Endometrium (tissue), 2 donors: ENCODE measurements at regions not wholly inside any gene's neighbourhood (a gene's known extent, or its start where the extent isn't known, plus 50 kb on each side); places are given as distances from the start of the nearest gene placed in this dataset.

Experiments
- FAIRE-seq: peaks from 2 replicates; lab custom pipeline; 2012; peaks lifted over from hg19 to GRCh38; lab: Jason Lieb, UNC
- donor health status: control.
- donor health status: control.

GRCh38 chr11:26096451-26096850 is 235.5 kb upstream of the ANO3 start:
- FAIRE-seq: no peak

- FAIRE-seq: no peak
Measured at GRCh38 chr11:26102325-26102724, 229.6 kb upstream of the ANO3 start.

GRCh38 chr11:26105762-26106423 is 226.0 kb upstream of the ANO3 start:
- FAIRE-seq: no peak

GRCh38 chr11:26106726-26107125 is 225.2 kb upstream of the ANO3 start:
- no peak for FAIRE-seq

GRCh38 chr11:26109658-26110368 is 222.1 kb upstream of the ANO3 start:
- FAIRE-seq: peak; percentile 29

- FAIRE-seq: no peak
Measured at GRCh38 chr11:26112264-26112663, 219.7 kb upstream of the ANO3 start.

- FAIRE-seq: no peak
Measured at GRCh38 chr11:26121466-26121865, 210.5 kb upstream of the ANO3 start.

GRCh38 chr11:26126741-26127140 is 205.2 kb upstream of the ANO3 start:
- FAIRE-seq: no peak

GRCh38 chr11:26127336-26127735 is 204.6 kb upstream of the ANO3 start:
- FAIRE-seq: no peak

GRCh38 chr11:26131406-26131805 is 200.5 kb upstream of the ANO3 start:
- no peak for FAIRE-seq

- FAIRE-seq: no peak
Measured at GRCh38 chr11:26134053-26134452, 197.9 kb upstream of the ANO3 start.

- no peak for FAIRE-seq
Measured at GRCh38 chr11:26134481-26135355, 197.2 kb upstream of the ANO3 start.

GRCh38 chr11:26137651-26138050 is 194.3 kb upstream of the ANO3 start:
- no peak for FAIRE-seq

- FAIRE-seq: no peak
Measured at GRCh38 chr11:26142891-26143290, 189.0 kb upstream of the ANO3 start.

GRCh38 chr11:26143566-26144290 is 188.2 kb upstream of the ANO3 start:
- no peak for FAIRE-seq

GRCh38 chr11:26144291-26144690 is 187.6 kb upstream of the ANO3 start:
- no peak for FAIRE-seq

- no peak for FAIRE-seq
Measured at GRCh38 chr11:26144911-26145310, 187.0 kb upstream of the ANO3 start.

- no peak for FAIRE-seq
Measured at GRCh38 chr11:26149585-26149984, 182.3 kb upstream of the ANO3 start.

GRCh38 chr11:26150031-26150430 is 181.9 kb upstream of the ANO3 start:
- FAIRE-seq: no peak

- FAIRE-seq: no peak
Measured at GRCh38 chr11:26158251-26158650, 173.7 kb upstream of the ANO3 start.

GRCh38 chr11:26162291-26162690 is 169.6 kb upstream of the ANO3 start:
- FAIRE-seq: no peak

- FAIRE-seq: no peak
Measured at GRCh38 chr11:26186389-26186788, 145.5 kb upstream of the ANO3 start.
